ENCODE measurements at regions not wholly inside any gene's neighbourhood (a gene's known extent, or its start where the extent isn't known, plus 50 kb on each side); places are given as distances from the start of the nearest gene placed in this dataset.
"Not testable (repeated sequence)": the region's sequence is repeated elsewhere in the genome, so short reads cannot be mapped to it uniquely, and the experiment has no call there.

DNA sequence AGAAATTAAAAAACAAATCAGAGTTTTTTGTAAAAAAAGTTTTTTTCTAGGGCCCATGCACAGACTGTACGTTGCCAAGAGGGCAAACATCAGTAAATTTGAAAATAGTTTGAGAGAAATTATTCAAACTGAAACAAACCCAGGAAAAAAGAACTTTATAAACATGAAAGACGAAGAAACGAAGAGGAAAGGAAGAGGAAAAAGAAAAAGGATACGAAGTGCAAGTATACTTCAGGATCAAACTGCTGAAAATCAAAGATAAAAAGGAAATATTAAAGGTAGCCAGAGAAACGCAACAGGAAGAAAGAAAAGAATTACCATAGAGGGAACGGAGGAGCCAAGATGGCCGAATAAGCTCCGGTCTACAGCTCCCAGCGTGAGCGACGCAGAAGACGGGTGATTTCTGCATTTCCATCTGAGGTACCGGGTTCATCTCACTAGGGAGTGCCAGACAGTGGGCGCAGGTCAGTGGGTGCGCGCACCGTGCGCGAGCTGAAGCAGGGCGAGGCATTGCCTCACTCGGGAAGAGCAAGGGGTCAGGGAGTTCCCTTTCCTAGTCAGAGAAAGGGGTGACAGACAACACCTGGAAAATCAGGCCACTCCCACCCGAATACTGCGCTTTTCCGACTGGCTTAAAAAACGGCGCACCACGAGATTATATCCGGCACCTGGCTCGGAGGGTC, 94.4 kb upstream of the GAS1 start:
- not testable (repeated sequence) for DNase-seq (ENCODE audit: low read depth)

- DNase-seq (ENCODE audit: low read depth) = not testable (repeated sequence)
Measured at GRCh38 chr9:87049929-87050608, 102.8 kb upstream of the GAS1 start.

DNA sequence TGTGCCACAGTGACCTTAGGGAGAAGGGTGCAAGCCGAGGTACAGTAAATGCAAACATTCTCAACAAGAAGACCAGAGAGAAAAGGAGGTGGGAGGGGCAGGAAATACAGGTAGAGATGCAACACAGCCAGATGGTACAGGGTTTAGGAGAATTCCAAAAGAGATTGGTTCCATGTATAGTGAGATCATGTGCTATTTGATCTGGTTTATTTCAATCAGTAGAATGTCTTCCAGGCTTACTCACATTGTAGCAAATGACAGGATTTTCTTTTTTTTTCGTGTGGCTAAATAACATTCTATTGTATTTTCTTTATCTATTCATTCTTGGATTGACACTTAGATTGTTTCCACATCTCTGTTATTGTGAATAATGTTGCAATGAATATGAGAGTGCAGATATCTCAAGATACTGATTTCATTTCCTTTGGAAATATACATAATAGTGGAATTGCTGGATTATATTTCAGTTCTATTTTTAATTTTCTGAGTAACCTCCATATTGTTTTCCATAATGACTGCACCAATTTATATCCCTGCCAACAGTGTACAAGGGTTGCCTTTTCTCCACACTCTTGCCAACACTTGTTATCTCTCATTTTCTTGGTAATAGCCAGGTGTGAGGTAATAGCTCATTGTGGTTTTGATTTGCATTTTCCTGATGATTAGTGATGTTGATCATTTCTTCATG, 107.8 kb upstream of the GAS1 start:
- DNase-seq (ENCODE audit: low read depth) = no peak

DNA sequence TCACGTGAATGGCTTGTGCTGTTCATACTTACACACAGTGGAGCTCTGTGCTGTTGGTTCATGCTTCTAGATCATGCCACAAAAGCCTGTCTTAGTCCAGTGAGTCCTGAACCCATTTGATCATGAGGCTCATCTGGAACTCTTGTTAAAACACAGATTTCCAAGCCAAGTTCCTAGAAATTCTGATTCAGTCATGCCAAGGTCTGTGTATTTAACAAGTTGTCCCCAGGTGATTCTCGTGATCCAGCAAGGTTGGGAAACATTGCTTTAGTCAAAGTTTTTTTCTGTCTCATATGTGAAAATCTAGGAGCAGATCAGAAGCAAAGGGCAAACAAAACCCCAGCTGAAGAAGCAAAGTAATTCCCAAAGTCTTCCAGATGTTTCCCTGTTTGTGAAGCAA, 112.5 kb upstream of the GAS1 start:
- no peak for DNase-seq (ENCODE audit: low read depth)

DNA sequence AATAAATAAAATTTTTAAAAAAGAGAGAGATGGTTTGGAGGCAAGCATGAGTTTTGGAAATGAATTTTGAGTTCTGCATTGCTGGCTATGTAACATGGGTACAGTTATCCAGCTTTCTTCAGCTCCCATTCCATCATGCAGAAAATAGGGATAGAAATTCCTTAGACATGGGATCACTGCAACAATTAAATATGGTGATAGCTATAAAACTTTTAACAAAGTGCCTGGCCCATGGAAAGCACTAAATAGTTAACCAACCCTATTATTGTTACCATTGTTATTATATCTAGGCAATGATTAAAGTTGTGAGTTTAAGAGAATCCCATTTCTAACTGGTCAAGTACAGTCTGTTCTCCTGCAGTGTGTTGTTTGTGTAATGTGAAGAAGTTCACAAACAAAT, 115.4 kb upstream of the GAS1 start:
- DNase-seq (ENCODE audit: low read depth) = no peak

GRCh38 chr9:87063246-87063645, 115.9 kb upstream of the GAS1 start:
- no peak for DNase-seq (ENCODE audit: low read depth)

DNA sequence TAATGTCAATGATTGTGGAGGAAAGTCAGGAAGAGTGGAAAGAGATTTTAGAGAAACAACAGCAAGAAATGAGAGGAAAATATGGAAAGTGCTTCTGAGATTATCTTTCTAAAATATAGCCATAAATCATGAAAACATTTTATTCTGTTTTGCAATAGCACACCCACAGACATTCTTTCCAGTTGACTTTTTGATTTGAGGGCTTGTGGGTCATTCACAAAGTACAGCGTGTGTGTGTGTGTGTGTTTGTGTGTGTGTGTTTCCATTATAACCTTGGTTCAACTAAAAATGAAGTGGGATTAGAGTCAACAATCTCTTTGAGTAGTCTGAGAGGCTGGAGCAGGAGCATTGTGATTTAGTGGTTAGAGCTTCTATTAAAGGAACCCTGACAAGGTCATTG, 116.6 kb upstream of the GAS1 start:
- no peak for DNase-seq (ENCODE audit: low read depth)

- DNase-seq (ENCODE audit: low read depth) = no peak
Measured at GRCh38 chr9:87064311-87064710, 117.0 kb upstream of the GAS1 start.

DNA sequence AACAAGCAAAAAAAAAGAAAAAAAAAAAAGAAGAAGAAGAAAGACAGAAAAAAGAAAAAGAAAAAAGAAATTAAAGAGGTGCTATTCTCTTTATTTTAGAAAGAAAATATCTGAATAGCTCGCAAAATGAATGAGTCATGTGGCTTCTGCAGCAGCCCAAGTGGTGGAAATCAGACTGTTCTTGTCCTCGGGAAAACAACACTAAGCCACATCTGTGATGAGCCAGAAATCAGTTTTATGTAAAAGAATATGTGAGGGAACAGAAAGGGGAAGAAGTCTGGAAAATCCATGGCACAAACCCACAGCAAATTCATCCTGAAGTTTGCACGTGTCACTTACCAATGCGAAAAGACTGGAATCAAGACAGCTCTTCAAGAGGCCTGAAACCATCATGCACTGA, 118.7 kb upstream of the GAS1 start:
- no peak for DNase-seq (ENCODE audit: low read depth)

GRCh38 chr9:87067426-87067825, 120.1 kb upstream of the GAS1 start:
- DNase-seq (ENCODE audit: low read depth) = no peak

GRCh38 chr9:87068177-87068840, 121.0 kb upstream of the GAS1 start:
- DNase-seq (ENCODE audit: low read depth) = no peak

DNA sequence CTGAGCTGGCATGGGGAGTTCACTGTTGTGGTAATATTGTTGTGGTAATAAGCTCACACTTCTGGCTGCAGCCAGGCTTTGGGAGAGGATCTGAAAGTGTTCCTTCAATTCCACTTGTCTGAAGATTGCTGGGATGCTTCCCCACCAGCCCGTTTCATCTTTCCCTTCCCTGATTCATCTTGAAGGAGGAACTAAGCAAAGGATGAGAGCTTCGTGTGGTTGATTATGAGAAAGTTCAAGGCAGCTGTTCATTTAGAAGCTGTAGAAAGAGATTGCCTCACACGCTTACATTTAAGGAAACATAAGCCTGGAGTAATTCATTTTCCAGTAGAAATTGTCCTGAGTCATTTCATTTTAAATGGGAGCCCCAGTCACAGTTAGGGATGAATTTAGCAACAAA, 122.4 kb upstream of the GAS1 start:
- DNase-seq (ENCODE audit: low read depth) = no peak

- DNase-seq (ENCODE audit: low read depth) = no peak
Measured at GRCh38 chr9:87070336-87070735, 123.0 kb upstream of the GAS1 start.

GRCh38 chr9:87071473-87071872, 124.2 kb upstream of the GAS1 start:
- no peak for DNase-seq (ENCODE audit: low read depth)

DNA sequence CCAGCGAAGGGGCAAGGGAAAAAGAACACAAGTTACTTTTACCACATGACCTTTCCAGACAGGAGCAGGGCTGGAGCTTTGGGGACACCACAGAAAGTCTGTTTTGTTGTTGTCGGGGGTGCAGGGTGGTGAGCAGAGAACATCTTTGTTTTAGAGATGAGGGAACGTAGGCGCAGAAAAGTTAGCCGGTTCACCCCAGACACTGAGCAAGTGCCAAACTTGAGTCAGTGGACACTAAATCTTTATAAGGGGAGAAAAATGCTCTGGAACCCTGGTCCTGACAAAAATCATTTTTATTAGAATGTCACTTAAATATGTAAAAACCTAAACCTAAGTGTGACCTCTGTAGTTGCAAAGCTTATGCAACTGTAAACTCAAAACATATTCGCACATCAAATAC, 126.4 kb upstream of the GAS1 start:
- no peak for DNase-seq (ENCODE audit: low read depth)

DNA sequence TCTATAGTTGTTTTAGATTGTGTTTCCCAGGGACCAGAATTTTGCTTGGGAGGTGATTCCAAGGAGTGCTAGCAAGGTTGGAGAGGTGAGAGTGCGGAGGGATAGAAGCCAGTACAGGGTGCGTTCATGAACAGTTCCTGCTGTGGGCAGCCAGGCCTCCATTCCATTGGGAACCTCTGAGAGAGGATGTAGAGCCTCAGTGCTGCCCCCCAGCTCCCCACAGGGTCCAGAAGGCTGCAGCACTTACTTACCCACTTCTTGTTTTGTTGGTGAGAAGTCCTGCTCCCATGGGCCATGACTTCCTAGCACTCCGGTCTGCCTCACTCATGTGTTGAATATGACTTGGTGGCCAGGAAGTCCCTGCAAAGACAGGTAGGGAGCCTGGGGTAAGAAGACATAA, 128.2 kb upstream of the GAS1 start:
- DNase-seq (ENCODE audit: low read depth) = no peak

- no peak for DNase-seq (ENCODE audit: low read depth)
Measured at GRCh38 chr9:87076825-87077224, 129.5 kb upstream of the GAS1 start.

DNA sequence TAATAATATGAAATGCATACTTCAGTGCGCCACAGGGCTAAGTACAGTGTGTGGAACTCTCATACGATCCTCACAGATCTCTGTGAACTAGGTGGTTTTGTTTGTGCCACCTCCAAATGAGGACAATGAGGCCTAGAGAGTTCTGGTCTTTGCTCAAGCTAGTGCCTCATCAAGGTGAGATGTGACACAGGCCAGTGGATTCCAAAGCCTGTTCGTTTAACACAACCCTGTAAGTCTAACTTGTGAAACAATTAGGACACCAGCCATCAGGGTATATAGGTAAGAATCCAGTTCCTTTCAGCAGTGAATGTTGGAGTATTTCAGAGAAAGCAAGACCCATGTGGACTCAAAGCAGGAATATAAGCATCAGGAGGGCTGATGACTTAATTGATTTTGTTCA, 130.7 kb upstream of the GAS1 start:
- no peak for DNase-seq (ENCODE audit: low read depth)

- DNase-seq (ENCODE audit: low read depth) = no peak
Measured at GRCh38 chr9:87080512-87081264, 133.4 kb upstream of the GAS1 start.

- no peak for DNase-seq (ENCODE audit: low read depth)
Measured at GRCh38 chr9:87081503-87081902, 134.2 kb upstream of the GAS1 start.

GRCh38 chr9:87083986-87084385, 136.7 kb upstream of the GAS1 start:
- no peak for DNase-seq (ENCODE audit: low read depth)

GRCh38 chr9:87084407-87084806, 137.1 kb upstream of the GAS1 start:
- DNase-seq (ENCODE audit: low read depth) = no peak
